GM19238 (cell line): ENCODE measurements at regions not wholly inside any gene's neighbourhood (a gene's known extent, or its start where the extent isn't known, plus 50 kb on each side); places are given as distances from the start of the nearest gene placed in this dataset.
"Not testable (repeated sequence)": the region's sequence is repeated elsewhere in the genome, so short reads cannot be mapped to it uniquely, and the experiment has no call there.

Source experiments
- DNase-seq: peaks from one replicate; pipeline ENCODE4 v3.0.0; 2011; ENCODE audit warnings: low spot score; ENCODE audit not compliant: insufficient read length

- no peak for DNase-seq
Measured at GRCh38 chr1:224061436-224061835, 52.5 kb upstream of the FBXO28 start.

- no peak for DNase-seq
Measured at GRCh38 chr1:224059897-224060427, 53.9 kb upstream of the FBXO28 start.

GRCh38 chr1:224058303-224058702 is 55.6 kb upstream of the FBXO28 start:
- no peak for DNase-seq

- DNase-seq = no peak
Measured at GRCh38 chr1:224057461-224058199, 56.3 kb upstream of the FBXO28 start.

- no peak for DNase-seq
Measured at GRCh38 chr1:224054611-224055010, 59.3 kb upstream of the FBXO28 start.

GRCh38 chr1:224054012-224054411 is 59.9 kb upstream of the FBXO28 start:
- no peak for DNase-seq

- DNase-seq = no peak
Measured at GRCh38 chr1:224053456-224053855, 60.5 kb upstream of the FBXO28 start.

GRCh38 chr1:224052772-224053171 is 61.1 kb upstream of the FBXO28 start:
- no peak for DNase-seq

GRCh38 chr1:224051782-224052181 is 62.1 kb upstream of the FBXO28 start:
- not testable (repeated sequence) for DNase-seq

GRCh38 chr1:224051086-224051406 is 62.9 kb upstream of the FBXO28 start:
- no peak for DNase-seq

GRCh38 chr1:224047538-224047937 is 66.4 kb upstream of the FBXO28 start:
- DNase-seq = no peak

- no peak for DNase-seq
Measured at GRCh38 chr1:224045556-224045955, 68.4 kb upstream of the FBXO28 start.

GRCh38 chr1:224044420-224044819 is 69.5 kb upstream of the FBXO28 start:
- DNase-seq = no peak

- DNase-seq = no peak
Measured at GRCh38 chr1:224042557-224043118, 71.3 kb upstream of the FBXO28 start.

- DNase-seq = no peak
Measured at GRCh38 chr1:224041032-224041431, 72.9 kb upstream of the FBXO28 start.

- not testable (repeated sequence) for DNase-seq
Measured at GRCh38 chr1:224040423-224040822, 73.5 kb upstream of the FBXO28 start.

GRCh38 chr1:224040006-224040405 is 73.9 kb upstream of the FBXO28 start:
- DNase-seq = not testable (repeated sequence)

GRCh38 chr1:224038832-224039231 is 75.1 kb upstream of the FBXO28 start:
- DNase-seq = not testable (repeated sequence)

- DNase-seq = not testable (repeated sequence)
Measured at GRCh38 chr1:224037362-224037761, 76.5 kb upstream of the FBXO28 start.

- DNase-seq = not testable (repeated sequence)
Measured at GRCh38 chr1:224032608-224033276, 81.2 kb upstream of the FBXO28 start.

GRCh38 chr1:224031986-224032385 is 81.9 kb upstream of the FBXO28 start:
- not testable (repeated sequence) for DNase-seq

GRCh38 chr1:224030257-224030656 is 83.7 kb upstream of the FBXO28 start:
- not testable (repeated sequence) for DNase-seq
